A673 (cell line): ENCODE measurements at regions not wholly inside any gene's neighbourhood (a gene's known extent, or its start where the extent isn't known, plus 50 kb on each side); places are given as distances from the start of the nearest gene placed in this dataset.

Source experiments
- BruUV-seq: library from RNA; stranded (reverse); fragments of 400-500 nt; replicated peaks from 2 replicates; lab custom pipeline; 2021; lab: Mats Ljungman, UMichigan
- CTCF ChIA-PET: fragments of 300-600 bp; sonication (Branson Sonifier 250); formaldehyde crosslinking; loops from one replicate; lab custom pipeline; 2022; ENCODE audit warnings: antibody characterized with exemption; lab: Charles Lee
- POLR2A ChIA-PET: fragments of 300-600 bp; sonication (Branson Sonifier 250); formaldehyde crosslinking; loops from one replicate; lab custom pipeline; 2022; ENCODE audit warnings: antibody characterized with exemption; ENCODE audit not compliant: low non-redundant PET; lab: Charles Lee
- DNase-seq: peaks from one replicate; pipeline ENCODE4 v3.0.0-alpha.2; 2015; ENCODE audit warnings: low spot score
- H3K27ac ChIP-seq: fragments of 200-600 bp; sonication (generic); 2 replicates; pipeline ENCODE4 v1.5.1; 2016; ENCODE audit warnings: mixed run types, low read depth, mild to moderate bottlenecking, mixed read lengths, antibody characterized with exemption, low read length; ENCODE audit not compliant: poor library complexity, severe bottlenecking
- H3K27me3 ChIP-seq: fragments of 200-600 bp; sonication (generic); replicated peaks from 2 replicates; pipeline ENCODE4 v1.6.1; 2017; ENCODE audit warnings: mixed run types, low read depth, mild to moderate bottlenecking, mixed read lengths, antibody characterized with exemption, low read length; ENCODE audit not compliant: insufficient read depth, poor library complexity
- H3K36me3 ChIP-seq: fragments of 200-600 bp; sonication (generic); 2 replicates; pipeline ENCODE4 v1.6.1; 2016; ENCODE audit warnings: mixed run types, mild to moderate bottlenecking, mixed read lengths, antibody characterized with exemption, low read length; ENCODE audit not compliant: insufficient read depth, poor library complexity, severe bottlenecking
- H3K4me1 ChIP-seq: fragments of 200-600 bp; sonication (generic); 2 replicates; pipeline ENCODE4 v1.6.1; 2017; ENCODE audit warnings: mixed run types, mild to moderate bottlenecking, mixed read lengths, antibody characterized with exemption, low read length; ENCODE audit not compliant: insufficient read depth, poor library complexity, severe bottlenecking
- H3K4me3 ChIP-seq: fragments of 200-600 bp; sonication (generic); 2 replicates; pipeline ENCODE4 v1.5.1; 2016; ENCODE audit warnings: low read depth, mixed run types, mild to moderate bottlenecking, mixed read lengths, low read length; ENCODE audit not compliant: poor library complexity, severe bottlenecking
- H3K9me3 ChIP-seq: fragments of 200-600 bp; sonication (generic); 2 replicates; pipeline ENCODE4 v1.6.1; 2016; ENCODE audit warnings: mixed run types, low read depth, mild to moderate bottlenecking, mixed read lengths, antibody characterized with exemption, low read length; ENCODE audit not compliant: poor library complexity, severe bottlenecking
- CTCF ChIP-seq: fragments of 300-800, 200-600 bp; sonication (generic); conservative IDR thresholded peaks from 2 replicates; pipeline ENCODE4 v1.5.1; 2017; ENCODE audit warnings: low read depth, mild to moderate bottlenecking, antibody characterized with exemption, low read length, moderate library complexity, mixed read lengths
- EZH2 ChIP-seq: fragments of 200-600 bp; sonication (generic); IDR thresholded peaks from 2 replicates; pipeline ENCODE4 v1.6.1; 2017; ENCODE audit warnings: borderline replicate concordance, low read depth, mild to moderate bottlenecking, mixed read lengths, antibody characterized with exemption, low read length; ENCODE audit not compliant: poor library complexity, severe bottlenecking
- intact Hi-C: fragments of 100-400 bp; cut with micrococcal nuclease; formaldehyde crosslinking; loops from one replicate; pipeline ENCODE4 v1.10.0; 2022; ENCODE audit not compliant: unreplicated experiment

- peaks cover 9% of the 10 kb centered on the region for H3K9me3 ChIP-seq
- no peak overlapping the region for H3K4me3 ChIP-seq
- no peaks in the 10 kb centered on the region for H3K4me1 ChIP-seq
- DNase-seq: no peak
- TF ChIP-seq CTCF (no peak), EZH2 (no peak)
- no peaks in the 10 kb centered on the region for H3K36me3 ChIP-seq
- no peak overlapping the region for H3K27ac ChIP-seq
- ChIA-PET CTCF (no interaction called here), POLR2A (no interaction called here)
- no peaks in the 10 kb centered on the region for H3K27me3 ChIP-seq
- intact Hi-C loops: no loop called here
- no TSS peak for BruUV-seq
These were observed 132.6 kb upstream of the CHRNA7 start for GRCh38 chr15:31897746-31898145.

GRCh38 chr15:31901501-31901900 is 128.8 kb upstream of the CHRNA7 start:
- no peak overlapping the region for H3K27ac ChIP-seq
- DNase-seq: no peak
- BruUV-seq: no TSS peak
- TF ChIP-seq CTCF (no peak), EZH2 (no peak)
- H3K4me3 ChIP-seq: no peak overlapping the region
- H3K27me3 ChIP-seq: no peaks in the 10 kb centered on the region
- H3K9me3 ChIP-seq: peaks cover 9% of the 10 kb centered on the region
- no peaks in the 10 kb centered on the region for H3K4me1 ChIP-seq
- no peaks in the 10 kb centered on the region for H3K36me3 ChIP-seq
- CTCF ChIA-PET: no interaction called here
- intact Hi-C loops: no loop called here
- POLR2A ChIA-PET: no interaction called here

- no TSS peak for BruUV-seq
- Histone ChIP-seq H3K36me3 (no peaks in the 10 kb centered on the region), H3K27ac (no peak overlapping the region), H3K4me1 (no peaks in the 10 kb centered on the region), H3K27me3 (no peaks in the 10 kb centered on the region), H3K9me3 (no peaks in the 10 kb centered on the region), H3K4me3 (no peak overlapping the region)
- no peak for TF ChIP-seq CTCF
- no peak for TF ChIP-seq EZH2
- intact Hi-C loops: no loop called here
- ChIA-PET CTCF (no interaction called here), POLR2A (no interaction called here)
- no peak for DNase-seq
These were observed 125.3 kb upstream of the CHRNA7 start for GRCh38 chr15:31905054-31905453.
